ENCODE measurements at regions not wholly inside any gene's neighbourhood (a gene's known extent, or its start where the extent isn't known, plus 50 kb on each side); places are given as distances from the start of the nearest gene placed in this dataset.

DNA sequence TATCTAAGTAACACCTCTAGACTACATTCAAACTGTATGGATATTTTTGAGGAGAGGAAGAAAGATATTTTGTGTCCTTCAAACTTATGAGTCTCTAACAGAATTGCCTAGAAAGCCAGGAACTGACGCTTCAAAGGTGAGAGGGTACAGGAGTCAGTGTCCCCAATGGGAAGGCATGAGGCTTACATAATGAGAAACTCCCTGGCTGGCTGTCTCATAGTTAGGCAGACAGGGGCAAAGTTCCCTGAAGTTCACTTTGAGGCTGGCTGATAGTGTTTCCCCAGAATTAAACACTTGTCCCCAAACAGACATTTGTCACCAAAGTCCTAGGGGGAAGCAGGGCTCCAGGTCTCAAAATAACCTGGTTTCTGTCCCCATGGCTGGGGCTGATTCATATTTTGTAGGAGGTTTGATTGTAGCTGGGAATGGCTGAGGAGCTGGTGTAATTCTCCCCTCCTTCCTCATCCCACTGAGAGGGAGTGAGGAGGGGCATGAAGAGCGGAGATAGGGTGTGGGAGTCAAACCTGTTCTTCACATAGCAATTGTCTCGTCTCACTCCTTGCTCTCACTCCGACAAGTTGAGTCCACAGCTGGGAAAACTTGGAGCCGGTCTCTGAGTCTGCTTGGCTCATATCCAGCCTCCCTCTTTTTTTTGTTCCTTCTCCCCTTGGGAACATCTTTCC is 56.4 kb upstream of the CISTR start:
- no peak overlapping the region for H3K27ac ChIP-seq
- TF ChIP-seq CTCF (conservative IDR thresholded peaks at IDR 0.05) = no peak

DNA sequence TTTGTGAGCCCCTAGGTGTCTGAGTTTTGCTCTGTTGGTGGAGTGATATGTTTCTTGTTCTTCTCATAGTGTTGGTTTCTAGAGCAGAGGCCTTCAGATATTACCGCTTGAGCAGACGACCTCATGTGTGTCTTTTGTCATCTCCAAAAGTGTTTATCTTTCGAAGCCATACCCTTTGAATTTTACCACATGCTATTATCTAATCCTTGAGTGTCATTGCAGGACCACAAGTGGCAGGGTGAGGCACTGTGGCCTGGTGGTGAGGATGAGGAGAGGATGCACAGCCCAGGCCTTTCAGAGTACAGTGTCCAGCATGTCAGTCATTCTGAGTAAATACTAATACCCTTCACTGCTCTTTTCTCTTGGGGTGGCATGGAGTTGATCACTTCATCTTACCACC is 57.2 kb upstream of the CISTR start:
- TF ChIP-seq CTCF (conservative IDR thresholded peaks at IDR 0.05) = no peak

DNA sequence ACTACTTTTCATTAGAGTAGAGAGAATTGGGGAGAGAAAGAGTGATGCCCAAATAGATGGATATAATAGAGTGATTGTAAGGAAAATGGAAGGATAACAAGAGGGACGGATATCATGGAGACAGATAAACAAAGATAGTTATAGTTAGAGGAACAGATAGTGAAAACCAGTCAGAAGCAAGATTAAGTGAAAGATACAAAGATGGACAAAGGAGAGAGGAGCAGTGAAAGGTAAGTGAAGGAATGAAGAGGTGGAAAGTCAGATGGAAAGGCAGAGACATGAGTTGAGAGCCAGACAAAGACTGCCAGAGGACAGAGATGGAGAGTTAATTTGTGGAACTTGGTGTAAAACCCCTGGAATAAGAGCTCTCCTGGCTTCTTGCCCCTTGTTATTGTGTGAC is 59.2 kb upstream of the CISTR start:
- no peak for TF ChIP-seq CTCF (conservative IDR thresholded peaks at IDR 0.05)
- H3K27ac ChIP-seq = no peak overlapping the region

More for the DNA sequence above, 57.2 kb upstream of the CISTR start:
- no peak overlapping the region for H3K27ac ChIP-seq

DNA sequence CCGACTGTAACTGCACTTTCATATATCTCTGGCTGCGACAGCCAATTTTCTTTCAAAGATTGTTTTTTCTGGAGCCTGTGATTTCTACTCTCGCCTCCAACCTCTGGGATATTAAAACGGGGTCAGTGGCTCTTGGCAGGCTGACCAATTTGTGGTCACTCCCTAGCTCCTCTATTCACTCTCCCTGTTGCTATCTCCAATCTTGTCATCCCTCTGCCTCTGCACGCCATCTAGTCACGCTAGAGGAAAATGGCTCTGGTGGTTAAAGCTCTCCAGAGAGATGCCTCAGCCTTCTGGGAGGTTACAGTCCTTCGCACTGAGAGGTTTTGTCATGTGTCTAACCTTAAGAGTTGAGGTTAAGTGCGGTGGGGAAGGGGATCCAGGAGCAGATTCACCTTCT is 59.8 kb upstream of the CISTR start:
- no peak overlapping the region for H3K27ac ChIP-seq
- TF ChIP-seq CTCF (conservative IDR thresholded peaks at IDR 0.05) = no peak

GRCh38 chr12:53816360-53817020 is 64.7 kb upstream of the CISTR start:
- H3K27ac ChIP-seq = no peak overlapping the region
- TF ChIP-seq CTCF (conservative IDR thresholded peaks at IDR 0.05) = no peak

GRCh38 chr12:53817021-53817389 is 65.2 kb upstream of the CISTR start:
- H3K27ac ChIP-seq = no peak overlapping the region
- no peak for TF ChIP-seq CTCF (conservative IDR thresholded peaks at IDR 0.05)

DNA sequence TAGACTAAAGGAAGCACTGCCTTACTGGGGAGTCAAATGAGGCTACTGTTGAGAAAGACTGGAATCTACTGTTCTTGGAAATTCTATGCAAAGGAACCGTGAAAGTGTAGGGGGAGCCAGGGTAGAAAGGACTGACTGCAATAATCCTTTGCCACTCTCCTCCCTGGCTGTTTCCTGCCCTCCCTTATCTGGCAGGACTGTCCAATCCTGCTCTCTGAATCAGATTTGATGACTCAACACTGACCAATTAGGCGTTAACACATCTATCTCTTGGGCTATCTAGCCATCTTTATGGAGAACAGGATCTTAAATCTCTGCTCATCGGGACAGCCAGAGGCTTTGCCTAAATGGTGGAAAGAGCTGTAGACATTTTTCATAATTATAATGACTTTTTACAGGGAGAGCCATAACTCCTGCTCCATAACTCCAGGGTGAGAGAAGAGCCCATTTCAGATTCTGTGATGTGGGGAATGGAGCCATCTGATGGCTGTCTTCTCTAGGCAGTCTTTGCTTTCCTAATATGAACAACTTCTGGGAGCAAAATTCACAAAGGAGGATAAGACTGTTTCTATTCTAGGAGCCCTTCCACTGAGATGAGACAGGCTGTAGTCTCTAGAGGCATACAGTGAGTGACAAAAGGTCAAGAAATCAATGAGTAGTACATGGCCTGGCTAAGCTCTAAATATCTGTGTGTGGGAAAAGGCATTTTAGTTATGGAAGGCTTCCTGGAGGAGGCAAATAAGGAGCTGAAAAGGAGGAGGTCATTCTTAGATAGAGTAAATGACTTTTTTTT is 68.9 kb upstream of the CISTR start:
- TF ChIP-seq CTCF (conservative IDR thresholded peaks at IDR 0.05) = no peak
- no peak overlapping the region for H3K27ac ChIP-seq
